ENCODE measurements at regions not wholly inside any gene's neighbourhood (a gene's known extent, or its start where the extent isn't known, plus 50 kb on each side); places are given as distances from the start of the nearest gene placed in this dataset.

GRCh38 chr2:144240656-144241339, 279.1 kb downstream of the ZEB2 start:
- DNase-seq, result no peak

DNA sequence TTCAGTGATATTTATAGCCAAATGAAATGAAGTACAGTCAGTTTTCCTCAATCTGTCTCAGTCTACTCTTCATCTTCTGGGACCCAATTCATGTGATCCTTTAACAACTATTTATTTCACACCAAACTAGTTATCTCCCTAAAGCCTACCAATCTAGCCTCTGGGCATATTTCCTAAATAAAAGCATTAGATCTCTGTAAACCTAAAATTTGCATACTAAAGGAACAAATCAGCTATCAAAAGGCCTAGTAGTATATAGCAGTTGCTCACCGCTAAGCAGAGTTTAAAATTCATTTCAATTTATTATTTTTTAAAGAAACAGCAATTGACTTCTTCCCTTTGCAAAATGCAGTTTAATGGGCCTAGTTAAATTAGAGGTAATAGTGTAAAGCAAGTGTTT, 280.2 kb downstream of the ZEB2 start:
- DNase-seq, result no peak

DNA sequence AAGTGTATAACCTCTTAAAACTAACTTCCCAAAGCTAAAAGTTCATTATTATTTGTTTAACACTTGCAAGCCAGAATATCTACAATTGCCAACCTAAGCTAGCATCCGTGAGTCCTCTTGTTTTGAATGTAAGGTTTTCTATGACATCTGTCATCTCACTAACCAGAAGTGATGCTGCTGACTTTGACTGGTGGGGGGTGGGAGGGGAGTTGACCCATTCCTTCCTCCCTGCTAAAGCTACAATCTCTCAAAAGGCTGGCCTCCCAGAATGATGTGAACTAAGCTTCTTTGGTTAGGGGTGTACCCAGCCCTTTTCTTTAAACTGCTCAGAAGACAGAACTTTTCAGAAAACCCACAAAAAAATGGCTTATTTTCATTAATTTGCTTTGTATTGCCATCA, 280.6 kb downstream of the ZEB2 start:
- no peak for DNase-seq

DNA sequence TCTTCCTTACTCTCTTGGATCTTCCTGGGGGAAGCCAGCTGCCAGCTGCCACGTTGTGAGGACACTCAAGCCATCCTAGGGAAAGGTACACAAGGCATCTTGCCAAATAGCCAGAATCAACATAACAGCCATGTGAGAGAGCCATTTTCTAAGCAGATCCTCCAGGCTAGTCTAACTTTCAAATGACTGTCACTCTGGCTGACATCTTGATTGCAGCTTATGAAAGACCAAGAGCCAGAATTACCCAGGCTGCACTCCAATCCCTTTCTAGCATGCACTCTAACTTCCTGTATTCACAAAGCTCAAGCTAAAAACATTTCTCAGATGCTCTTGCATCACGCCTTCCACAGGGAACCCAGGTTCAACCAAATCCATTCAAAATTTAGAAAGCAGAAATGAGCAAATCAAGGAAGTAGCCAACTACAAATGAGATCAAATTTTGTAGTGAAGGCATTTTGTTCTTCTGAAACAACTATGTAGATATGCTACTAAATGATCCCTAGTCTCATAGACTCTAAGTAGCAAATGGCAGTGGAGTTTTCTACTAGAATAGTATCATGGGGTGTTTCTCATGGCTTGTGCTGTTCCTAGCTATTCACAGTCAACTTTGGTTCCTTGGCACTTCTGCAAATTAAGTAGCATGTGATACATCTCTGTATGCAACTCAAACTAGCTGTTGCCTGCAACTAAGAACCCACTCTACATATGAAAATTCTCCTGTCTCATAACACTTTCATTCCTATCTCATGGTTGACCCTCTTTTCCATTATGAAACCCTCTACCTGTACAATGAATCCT, 281.9 kb downstream of the ZEB2 start:
- DNase-seq, result no peak

DNA sequence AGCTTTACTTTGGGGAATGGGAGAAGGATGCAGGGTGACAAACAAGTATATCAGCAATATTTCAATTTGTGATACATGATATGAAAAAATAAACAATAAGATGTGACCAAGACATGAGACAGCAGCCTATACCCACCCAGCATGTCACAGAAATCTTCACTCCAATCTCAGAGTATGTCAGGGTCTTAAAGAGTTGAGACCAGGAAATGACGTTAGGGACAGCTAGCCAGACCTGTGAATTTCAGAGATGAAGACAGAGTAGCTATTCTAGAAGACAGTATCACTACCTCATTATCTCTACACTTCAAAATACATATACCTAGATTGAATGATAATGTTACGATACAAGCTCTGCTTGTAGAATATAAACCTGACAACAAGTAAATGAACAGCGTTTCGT, 282.8 kb downstream of the ZEB2 start:
- DNase-seq, result no peak

DNA sequence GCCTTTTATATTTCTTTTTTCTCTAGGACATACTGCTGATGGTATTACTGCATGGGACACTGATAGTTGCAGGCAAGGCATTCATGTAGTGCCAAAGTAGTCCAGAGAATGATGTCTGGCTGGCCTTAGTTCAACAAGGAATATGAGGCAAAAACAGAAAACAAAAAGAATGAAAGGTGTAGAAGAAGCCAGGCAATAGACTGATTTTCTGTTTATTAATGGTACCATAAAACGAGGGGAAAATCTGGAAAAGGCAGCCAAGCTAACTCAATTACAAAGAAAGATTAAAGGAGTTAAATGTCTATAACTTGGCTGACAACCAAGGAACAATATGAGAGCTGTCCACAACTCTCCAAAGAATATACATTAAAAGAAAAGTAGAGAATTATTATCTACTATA, 284.9 kb downstream of the ZEB2 start:
- DNase-seq, result no peak

DNA sequence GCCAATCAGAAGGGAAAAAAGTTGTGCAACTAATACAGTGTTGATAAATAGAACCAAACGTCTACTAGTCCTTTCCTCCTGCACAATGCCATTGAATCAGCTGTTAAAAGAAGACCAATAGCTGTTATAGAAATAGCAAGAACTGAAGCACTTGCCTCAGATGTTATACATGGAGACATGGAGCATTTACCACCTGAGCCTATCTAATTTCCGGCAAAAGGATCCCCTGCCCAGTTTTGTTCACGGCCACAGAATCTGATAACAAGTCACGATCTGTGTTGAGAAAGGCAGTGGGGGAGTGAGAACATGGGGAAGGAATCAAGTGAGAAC, 285.4 kb downstream of the ZEB2 start:
- DNase-seq, result no peak

- DNase-seq, result no peak
Measured at GRCh38 chr2:144233733-144234541, 286.0 kb downstream of the ZEB2 start.

- DNase-seq, result no peak
Measured at GRCh38 chr2:144233317-144233716, 286.6 kb downstream of the ZEB2 start.

DNA sequence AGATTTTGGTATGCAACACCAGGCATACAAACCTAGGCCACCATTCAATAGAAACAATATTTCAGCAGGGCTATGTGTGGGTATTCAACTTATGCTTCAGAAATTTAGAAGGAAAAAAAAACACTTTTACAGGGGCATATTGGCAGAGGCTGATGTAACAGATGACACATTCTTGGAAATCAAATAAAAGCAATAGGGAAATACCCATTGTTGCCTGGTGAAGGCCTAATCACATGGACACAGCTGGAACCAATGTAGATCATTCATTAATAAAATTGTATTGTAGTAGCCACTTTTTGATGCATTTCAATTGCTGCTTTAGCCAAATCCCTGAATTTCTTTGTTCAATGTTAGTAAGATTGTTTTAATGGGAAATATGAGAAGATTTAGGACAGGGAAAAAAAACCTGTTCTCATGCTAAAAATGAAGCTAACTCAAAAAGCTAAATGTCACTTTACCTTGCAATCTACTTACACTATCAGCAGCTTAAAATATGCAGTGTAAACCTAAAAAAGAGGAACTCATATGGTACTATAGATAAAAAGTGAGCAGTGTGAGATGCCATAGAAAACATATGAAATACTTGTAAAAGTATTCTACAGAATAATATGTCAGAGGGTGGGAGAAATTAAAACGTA, 289.4 kb downstream of the ZEB2 start:
- DNase-seq, result no peak

DNA sequence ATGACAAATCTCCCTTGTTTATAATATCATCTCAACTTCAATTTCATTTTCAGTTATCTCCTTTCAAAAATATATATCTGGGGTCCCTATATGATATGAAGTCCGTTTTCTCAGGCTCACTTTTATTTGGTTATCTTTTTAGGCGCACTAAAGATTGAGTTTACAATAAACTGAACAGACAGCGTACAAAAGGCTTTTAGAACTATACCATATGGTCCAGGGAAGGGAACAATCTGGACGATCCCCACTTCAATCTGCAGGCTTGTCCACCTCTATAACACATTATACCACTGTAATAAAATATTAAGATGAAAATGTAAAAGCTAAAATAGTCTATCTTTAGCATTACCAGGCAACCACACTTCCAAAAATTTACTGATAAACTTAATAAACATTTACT, 289.9 kb downstream of the ZEB2 start:
- no peak for DNase-seq

GRCh38 chr2:144229296-144229695, 290.6 kb downstream of the ZEB2 start:
- DNase-seq, result no peak

DNA sequence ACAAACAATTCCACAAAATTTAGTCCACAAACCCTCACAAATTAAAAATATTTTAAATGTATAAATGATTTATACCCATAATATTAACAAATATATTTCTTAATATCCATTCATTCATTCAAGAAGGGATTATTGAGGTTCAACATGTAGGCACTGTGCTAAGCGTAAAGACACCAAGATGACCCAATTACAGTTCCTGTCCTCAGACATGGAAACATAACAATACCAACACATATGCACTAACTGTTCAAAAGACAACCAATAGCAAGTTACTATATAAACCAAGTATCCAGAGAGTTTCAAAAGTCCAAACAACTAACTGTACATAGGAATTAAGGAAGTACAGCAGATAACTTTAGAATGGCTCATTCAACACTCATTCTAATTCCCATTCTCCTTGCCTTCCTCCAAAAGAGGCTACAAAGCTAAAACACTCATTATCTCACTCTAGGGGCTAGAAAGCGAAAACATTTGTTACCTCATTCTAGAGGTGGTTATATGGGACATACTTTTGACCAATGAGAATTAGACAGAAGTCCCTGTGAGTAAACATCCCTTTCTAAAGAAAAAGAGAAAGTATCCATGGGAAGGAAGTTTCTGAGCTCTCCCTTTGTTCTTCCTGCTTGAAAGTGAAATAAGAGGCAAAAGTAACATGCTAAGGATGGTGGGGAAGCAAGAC, 292.4 kb downstream of the ZEB2 start:
- no peak for DNase-seq

DNA sequence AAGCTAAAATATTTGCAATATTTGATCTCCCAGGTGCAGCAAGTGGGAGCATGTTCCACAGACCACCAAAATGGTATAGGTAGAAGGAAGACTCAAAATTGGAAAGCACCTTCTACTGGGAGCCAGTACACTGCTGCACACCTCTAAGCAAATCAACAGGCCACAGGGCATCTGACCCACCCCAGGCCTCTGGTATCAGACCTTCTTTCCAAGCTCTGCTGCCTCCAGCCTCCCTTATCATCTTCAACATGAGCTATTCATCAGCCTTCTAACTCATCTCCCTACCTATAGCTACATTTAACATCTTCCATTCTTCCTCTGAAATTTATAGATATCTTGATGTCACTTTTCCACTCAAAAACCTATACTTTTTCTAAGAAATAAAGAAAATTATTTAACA, 294.8 kb downstream of the ZEB2 start:
- DNase-seq, result no peak

DNA sequence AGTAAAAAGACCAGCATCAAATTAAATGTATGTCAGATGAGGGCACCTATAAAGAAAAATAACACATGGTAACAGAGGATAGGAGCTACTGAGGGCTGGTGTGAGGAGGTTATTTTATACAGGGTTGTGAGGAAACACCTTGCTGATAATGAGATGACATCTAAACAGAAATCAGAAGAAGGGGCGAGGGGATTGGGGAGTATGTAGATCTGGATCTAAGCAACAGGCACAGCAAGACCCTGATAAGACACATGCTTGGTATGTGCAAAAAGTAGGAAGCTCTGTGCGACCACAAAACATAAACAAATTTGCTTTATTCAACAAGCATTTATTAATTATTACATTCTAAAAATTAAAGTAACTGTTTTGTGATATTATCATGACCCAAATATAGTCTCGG, 295.4 kb downstream of the ZEB2 start:
- no peak for DNase-seq

- DNase-seq, result no peak
Measured at GRCh38 chr2:144219979-144220378, 299.9 kb downstream of the ZEB2 start.

DNA sequence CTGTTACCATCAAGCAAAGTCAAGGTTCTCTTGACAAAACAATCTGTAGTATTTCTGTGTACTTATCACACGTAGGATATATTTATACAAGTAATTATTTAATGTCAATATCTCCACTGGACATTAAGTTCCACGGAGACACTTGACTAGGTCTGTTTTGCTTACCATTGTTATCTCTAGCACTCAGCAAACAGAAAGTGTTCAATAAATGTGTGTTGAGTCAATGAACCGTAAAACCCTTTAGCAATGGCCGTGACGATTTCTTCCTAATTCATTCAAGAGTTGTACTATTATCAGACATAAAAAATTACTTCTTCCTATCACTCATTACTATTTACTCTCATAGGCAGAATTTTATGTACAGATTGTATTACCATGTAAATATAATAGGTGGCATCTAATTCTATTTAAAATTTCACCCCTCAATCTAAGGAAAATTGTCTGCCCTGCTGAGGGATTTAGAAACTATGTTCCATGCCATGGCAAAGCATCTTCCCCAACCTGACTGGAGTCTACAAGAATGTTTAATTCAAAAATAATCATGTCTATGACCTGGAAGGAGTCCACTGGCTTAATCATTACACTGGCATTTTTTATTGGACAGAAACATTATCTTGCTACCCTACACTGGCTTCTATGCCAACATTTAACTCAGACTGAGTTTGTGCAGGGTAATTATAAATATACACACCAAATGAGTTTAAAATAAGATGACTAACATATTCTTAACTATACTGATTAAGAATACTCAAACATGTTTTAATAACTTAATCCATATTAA, 301.9 kb downstream of the ZEB2 start:
- DNase-seq, result no peak

DNA sequence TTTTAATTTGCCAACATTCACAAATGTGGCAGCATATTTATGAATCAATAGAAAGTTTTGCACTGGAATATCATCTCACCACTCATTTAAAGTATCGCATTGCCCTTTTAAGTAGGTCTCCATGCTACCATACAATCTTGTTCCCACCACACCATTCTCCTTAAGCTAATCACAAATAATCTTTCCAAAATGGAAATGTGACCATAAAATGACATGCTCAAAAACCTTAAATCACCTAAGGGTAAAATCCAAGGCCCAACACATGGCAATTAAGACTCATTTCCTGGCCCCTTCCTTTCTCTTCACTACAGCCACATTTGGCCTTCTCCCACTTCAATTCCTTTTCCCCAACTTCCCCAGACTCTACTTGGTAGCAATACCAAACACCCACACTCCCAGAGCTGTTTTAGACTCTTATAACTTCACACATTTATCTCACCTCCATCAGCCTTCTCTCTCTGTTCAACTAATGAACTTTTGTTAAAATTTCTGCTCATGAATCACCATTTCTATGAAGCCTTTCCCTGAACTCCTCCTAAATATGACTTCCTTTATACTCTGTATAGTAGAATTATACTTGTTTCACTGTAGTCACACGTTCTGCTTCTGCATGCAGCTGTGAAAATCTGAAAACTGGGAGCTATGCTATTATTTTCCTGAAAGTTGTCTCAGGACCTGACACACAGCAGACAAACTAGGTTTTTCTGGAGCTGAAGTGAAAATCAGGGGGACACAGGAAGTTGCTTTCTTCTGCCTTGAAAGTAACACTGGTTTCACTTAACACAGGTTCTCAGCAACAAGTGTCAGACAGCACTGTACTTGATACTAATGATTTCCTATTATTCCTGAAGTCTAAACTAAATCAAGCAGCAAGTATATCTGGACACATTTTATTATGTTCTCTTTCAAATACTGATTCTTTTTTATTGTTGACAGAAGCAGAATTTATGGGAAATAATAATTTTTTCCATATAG, 303.9 kb downstream of the ZEB2 start:
- no peak for DNase-seq

DNA sequence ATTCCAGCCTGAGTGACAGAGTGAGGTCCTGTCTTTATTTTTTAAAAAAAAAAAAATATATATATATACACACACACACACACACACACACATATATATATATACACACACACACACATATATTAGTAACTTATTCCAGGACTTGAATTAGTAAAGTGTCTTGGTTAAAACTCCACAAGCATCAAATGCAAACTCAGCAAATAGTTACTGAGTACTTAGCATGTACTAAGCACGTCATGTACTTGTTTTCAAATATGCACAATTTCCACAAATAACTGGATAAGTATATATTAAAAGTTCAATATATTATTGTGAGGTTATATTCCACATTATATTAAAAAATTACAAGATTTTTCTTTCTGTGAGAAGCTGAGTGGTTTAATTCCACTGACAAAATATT, 304.7 kb downstream of the ZEB2 start:
- DNase-seq, result no peak

DNA sequence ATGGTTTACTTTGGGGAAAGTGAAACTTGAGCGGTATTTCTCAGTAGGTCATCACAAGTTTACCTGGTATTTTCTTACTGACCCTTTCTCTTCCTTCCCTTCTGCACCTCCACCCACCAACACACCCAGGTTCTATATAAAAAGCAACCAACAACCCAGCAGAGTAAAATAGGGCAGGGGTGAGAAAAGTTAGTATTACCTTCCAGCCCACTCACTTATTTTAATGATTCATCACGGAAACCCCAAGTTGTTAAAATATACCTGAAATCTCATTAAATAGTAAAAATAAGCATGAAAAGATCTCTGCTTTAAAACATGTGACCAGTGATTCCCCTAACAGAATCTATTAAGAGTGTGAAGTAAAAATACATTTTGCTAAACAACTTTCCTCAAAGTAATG, 306.1 kb downstream of the ZEB2 start:
- no peak for DNase-seq

DNA sequence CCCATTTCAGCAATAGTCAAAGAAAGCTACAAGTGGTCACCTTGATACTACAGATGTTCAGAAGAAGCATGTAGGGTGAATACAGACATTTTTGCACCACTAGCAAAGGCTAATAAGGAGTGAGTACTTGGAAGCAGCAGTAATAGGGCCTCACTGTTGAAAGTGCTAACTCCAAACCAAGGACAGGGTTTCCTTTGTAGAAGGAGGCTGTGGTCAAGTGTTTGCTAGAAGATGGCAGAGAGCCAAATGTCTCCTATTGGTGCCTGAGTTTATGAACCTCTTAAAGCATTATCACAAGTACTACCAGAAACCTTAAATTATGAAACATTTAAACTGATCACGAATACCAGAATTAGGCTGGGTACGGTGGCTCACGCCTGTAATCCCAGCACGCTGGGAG, 308.1 kb downstream of the ZEB2 start:
- DNase-seq, result no peak
